Peyer's patch (tissue), 4 donors: ENCODE measurements at regions not wholly inside any gene's neighbourhood (a gene's known extent, or its start where the extent isn't known, plus 50 kb on each side); places are given as distances from the start of the nearest gene placed in this dataset.

Experiments
- DNase-seq, 3 donors: peaks; one replicate each; pipeline ENCODE4 v3.0.0-alpha.2; 2017 to 2019
- H3K27ac ChIP-seq, 4 donors: fragments of 200-600 bp; sonication (generic); one replicate each; pipeline ENCODE4 v1.5.1; 2016 to 2019
- H3K27me3 ChIP-seq, 2 donors: fragments of 200-600 bp; sonication (generic); one replicate each; pipeline ENCODE4 v1.5.1; 2019
- H3K36me3 ChIP-seq, 3 donors: fragments of 200-600 bp; sonication (generic); one replicate each; pipeline ENCODE4 v1.5.1; 2016 to 2019
- H3K4me1 ChIP-seq, 4 donors: fragments of 200-600 bp; sonication (generic); one replicate each; pipeline ENCODE4 v1.5.1; 2016 to 2019
- H3K4me3 ChIP-seq, 4 donors: fragments of 200-600 bp; sonication (generic); 1 replicate in 3 of 4; 2 replicates in 1 of 4; pipeline ENCODE4 v1.5.1; 2016 to 2019; ENCODE audit warnings: mild to moderate bottlenecking in 1 of 4
- H3K9me3 ChIP-seq, 4 donors: fragments of 200-600 bp; sonication (generic); one replicate each; pipeline ENCODE4 v1.5.1; 2016 to 2019; ENCODE audit warnings: mild to moderate bottlenecking in 1 of 4
- CTCF ChIP-seq, 6 experiments: fragments of 450-650 bp in 4 of 6; fragments of 200-600 bp in 2 of 6; sonication (generic) in 1 of 6; IDR thresholded peaks; one replicate each; pipeline ENCODE4 v1.5.1; 2017 to 2019; ENCODE audit warnings: antibody characterized with exemption in 6 of 6, mild to moderate bottlenecking in 3 of 6, moderate library complexity in 1 of 6
- POLR2A ChIP-seq, 2 donors: fragments of 450-650 bp; IDR thresholded peaks; one replicate each; pipeline ENCODE4 v1.5.1; 2017; ENCODE audit warnings: antibody characterized with exemption in 2 of 2, mild to moderate bottlenecking in 2 of 2, moderate library complexity in 2 of 2

- Histone ChIP-seq H3K27me3 (no peaks in the 10 kb centered on the region), H3K27ac (no peak overlapping the region), H3K9me3 (no peaks in the 10 kb centered on the region), H3K4me1 (no peaks in the 10 kb centered on the region), H3K4me3 (no peak overlapping the region), H3K36me3 (no peaks in the 10 kb centered on the region)
- DNase-seq, result no peak
- TF ChIP-seq POLR2A (IDR thresholded peaks at IDR 0.05) (no peak), CTCF (IDR thresholded peaks at IDR 0.05) (no peak)
Observed at GRCh38 chr15:47431501-47431900, 285.8 kb upstream of the SEMA6D start.

DNA sequence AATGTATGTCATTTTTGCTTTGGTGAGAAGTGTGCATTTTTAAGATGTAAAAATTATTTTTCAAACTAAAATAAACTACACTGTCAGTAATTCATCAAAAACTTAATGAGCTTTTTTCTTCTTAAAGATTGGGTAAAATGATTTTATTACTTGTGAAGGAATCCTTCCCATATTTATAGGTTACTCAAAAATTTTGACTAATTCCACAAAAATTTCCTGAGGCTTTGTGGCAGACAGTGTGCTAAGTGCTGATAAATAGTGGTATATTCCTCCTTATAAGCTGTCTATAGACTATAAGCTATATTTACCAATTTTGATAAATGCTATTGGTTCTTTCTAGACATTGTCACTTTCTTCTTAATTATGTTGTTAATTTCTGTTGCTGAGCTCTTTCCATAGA is 284.5 kb upstream of the SEMA6D start:
- Histone ChIP-seq H3K4me1 (no peaks in the 10 kb centered on the region), H3K27ac (no peak overlapping the region), H3K4me3 (no peak overlapping the region), H3K9me3 (no peaks in the 10 kb centered on the region), H3K36me3 (no peaks in the 10 kb centered on the region), H3K27me3 (no peaks in the 10 kb centered on the region)
- no peak for DNase-seq
- no peak for TF ChIP-seq POLR2A (IDR thresholded peaks at IDR 0.05)
- TF ChIP-seq CTCF (IDR thresholded peaks at IDR 0.05), result no peak

DNA sequence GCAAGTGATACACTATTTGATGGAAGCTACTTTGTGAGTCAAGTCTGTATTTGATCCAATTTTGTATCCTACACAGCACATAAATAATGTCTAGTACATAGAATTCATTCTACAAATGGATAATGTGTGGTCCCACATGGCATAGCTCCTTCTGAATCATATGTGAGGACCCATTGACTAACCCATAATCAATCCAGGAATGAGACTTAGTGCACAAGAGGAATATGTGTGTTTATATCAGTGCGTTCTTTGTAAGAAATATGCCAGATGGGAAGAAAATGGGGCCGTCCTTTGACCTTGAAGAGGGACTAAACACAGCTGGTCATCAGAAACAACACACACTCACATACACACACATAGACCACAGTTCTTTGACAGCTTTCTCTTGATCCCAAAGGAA is 282.7 kb upstream of the SEMA6D start:
- H3K27me3 ChIP-seq, result no peaks in the 10 kb centered on the region

GRCh38 chr15:47437491-47437890 is 279.8 kb upstream of the SEMA6D start:
- TF ChIP-seq POLR2A (IDR thresholded peaks at IDR 0.05), result no peak
- no peak for TF ChIP-seq CTCF (IDR thresholded peaks at IDR 0.05)
- Histone ChIP-seq H3K27me3 (no peaks in the 10 kb centered on the region), H3K4me1 (no peaks in the 10 kb centered on the region), H3K27ac (no peak overlapping the region), H3K36me3 (no peaks in the 10 kb centered on the region), H3K9me3 (no peaks in the 10 kb centered on the region), H3K4me3 (no peak overlapping the region)
- no peak for DNase-seq

More for the DNA sequence above, 282.7 kb upstream of the SEMA6D start:
- TF ChIP-seq POLR2A (IDR thresholded peaks at IDR 0.05) (no peak), CTCF (IDR thresholded peaks at IDR 0.05) (no peak)
- H3K4me1 ChIP-seq, result no peaks in the 10 kb centered on the region
- H3K36me3 ChIP-seq, result no peaks in the 10 kb centered on the region
- H3K9me3 ChIP-seq, result no peaks in the 10 kb centered on the region
- H3K4me3 ChIP-seq, result no peak overlapping the region
- no peak for DNase-seq
- H3K27ac ChIP-seq, result no peak overlapping the region

GRCh38 chr15:47439146-47440111 is 277.9 kb upstream of the SEMA6D start:
- Histone ChIP-seq H3K4me1 (no peaks in the 10 kb centered on the region), H3K27ac (no peak overlapping the region), H3K4me3 (no peak overlapping the region), H3K36me3 (no peaks in the 10 kb centered on the region), H3K27me3 (no peaks in the 10 kb centered on the region), H3K9me3 (no peaks in the 10 kb centered on the region)
- TF ChIP-seq POLR2A (IDR thresholded peaks at IDR 0.05) (no peak), CTCF (IDR thresholded peaks at IDR 0.05) (no peak)
- DNase-seq, result no peak
